ENCODE measurements at regions not wholly inside any gene's neighbourhood (a gene's known extent, or its start where the extent isn't known, plus 50 kb on each side); places are given as distances from the start of the nearest gene placed in this dataset.

DNA sequence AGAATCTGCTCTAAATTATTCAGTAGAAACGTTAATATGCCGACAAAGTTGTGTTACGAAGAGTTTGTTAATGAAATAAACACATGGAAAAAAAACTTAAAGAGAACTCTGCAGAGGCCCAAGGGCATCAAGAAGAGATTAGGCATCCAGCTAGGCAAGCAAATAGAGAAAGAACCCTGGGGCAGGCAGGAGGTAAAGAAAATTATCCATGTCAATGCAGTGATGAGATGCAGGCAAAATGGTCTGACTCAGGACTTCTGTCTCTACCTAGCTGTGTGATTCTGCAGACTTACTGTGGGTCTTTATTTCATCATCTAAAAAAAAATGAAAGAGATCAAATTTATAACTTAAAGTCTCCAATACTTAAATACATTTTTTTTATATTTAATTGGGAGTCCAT, 448.0 kb downstream of the HAO1 start:
- H4K20me1 ChIP-seq (ENCODE audit: insufficient read depth, low read length, poor library complexity, severe bottlenecking) = no peaks in the 10 kb centered on the region
- no peaks in the 10 kb centered on the region for H3F3A ChIP-seq (ENCODE audit: low read depth)
- 0 out of 2 replicates have a peak, but pooled peaks cover 4% of the 10 kb centered on the region for H3K9me3 ChIP-seq (ENCODE audit: insufficient read depth, low read depth, low read length)
- H3K4me1 ChIP-seq (ENCODE audit: insufficient read depth, low read length, poor library complexity, severe bottlenecking) = no peaks in the 10 kb centered on the region
- no peak overlapping the region for H3K4me3 ChIP-seq (ENCODE audit: low read length, poor library complexity, severe bottlenecking)
- no peak overlapping the region for H2AFZ ChIP-seq (ENCODE audit: low read length)
- H3K9ac ChIP-seq (ENCODE audit: low read depth, low read length, poor library complexity, severe bottlenecking) = no peak overlapping the region
- H3K36me3 ChIP-seq (ENCODE audit: insufficient read depth, low read length) = no peaks in the 10 kb centered on the region
- no peak overlapping the region for H3K4me2 ChIP-seq (ENCODE audit: low read depth, low read length, poor library complexity, severe bottlenecking)
- no peak for TF ChIP-seq EZH2phosphoT487 (IDR thresholded peaks at IDR 0.05; ENCODE audit: borderline replicate concordance)
- TF ChIP-seq, protein P1, sequence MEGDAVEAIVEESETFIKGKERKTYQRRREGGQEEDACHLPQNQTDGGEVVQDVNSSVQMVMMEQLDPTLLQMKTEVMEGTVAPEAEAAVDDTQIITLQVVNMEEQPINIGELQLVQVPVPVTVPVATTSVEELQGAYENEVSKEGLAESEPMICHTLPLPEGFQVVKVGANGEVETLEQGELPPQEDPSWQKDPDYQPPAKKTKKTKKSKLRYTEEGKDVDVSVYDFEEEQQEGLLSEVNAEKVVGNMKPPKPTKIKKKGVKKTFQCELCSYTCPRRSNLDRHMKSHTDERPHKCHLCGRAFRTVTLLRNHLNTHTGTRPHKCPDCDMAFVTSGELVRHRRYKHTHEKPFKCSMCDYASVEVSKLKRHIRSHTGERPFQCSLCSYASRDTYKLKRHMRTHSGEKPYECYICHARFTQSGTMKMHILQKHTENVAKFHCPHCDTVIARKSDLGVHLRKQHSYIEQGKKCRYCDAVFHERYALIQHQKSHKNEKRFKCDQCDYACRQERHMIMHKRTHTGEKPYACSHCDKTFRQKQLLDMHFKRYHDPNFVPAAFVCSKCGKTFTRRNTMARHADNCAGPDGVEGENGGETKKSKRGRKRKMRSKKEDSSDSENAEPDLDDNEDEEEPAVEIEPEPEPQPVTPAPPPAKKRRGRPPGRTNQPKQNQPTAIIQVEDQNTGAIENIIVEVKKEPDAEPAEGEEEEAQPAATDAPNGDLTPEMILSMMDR (conservative IDR thresholded peaks at IDR 0.05; ENCODE audit: low read length) = no peak
- H3K79me2 ChIP-seq (ENCODE audit: insufficient read depth, low read length) = no peaks in the 10 kb centered on the region
- H3K9me2 ChIP-seq (replicated peaks; ENCODE audit: low read depth, low read length) = no peaks in the 10 kb centered on the region
- H3K27me3 ChIP-seq (ENCODE audit: insufficient read depth, low read length, poor library complexity, severe bottlenecking) = no peaks in the 10 kb centered on the region

DNA sequence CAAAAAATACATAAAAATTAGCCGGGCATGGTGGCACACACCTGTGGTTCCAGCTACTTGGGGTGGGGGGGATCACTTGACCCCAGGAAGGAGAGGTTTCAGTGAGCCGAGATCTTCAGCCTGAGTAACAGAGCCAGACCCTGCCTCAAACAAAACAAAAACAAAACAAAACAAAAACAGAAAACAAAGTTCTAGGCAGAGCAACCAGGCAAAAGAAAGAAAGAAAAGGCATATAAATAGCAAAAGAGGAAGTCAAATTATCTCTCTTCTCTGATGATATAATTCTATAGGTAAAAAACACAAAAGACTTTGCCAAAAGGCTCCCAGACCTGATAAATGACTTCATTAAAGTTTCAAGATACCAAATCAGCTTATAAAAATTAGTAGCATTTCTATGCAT, 446.9 kb downstream of the HAO1 start:
- H3K4me2 ChIP-seq (ENCODE audit: low read depth, low read length, poor library complexity, severe bottlenecking) = no peak overlapping the region
- H3K4me3 ChIP-seq (ENCODE audit: low read length, poor library complexity, severe bottlenecking) = no peak overlapping the region
- no peak overlapping the region for H2AFZ ChIP-seq (ENCODE audit: low read length)

DNA sequence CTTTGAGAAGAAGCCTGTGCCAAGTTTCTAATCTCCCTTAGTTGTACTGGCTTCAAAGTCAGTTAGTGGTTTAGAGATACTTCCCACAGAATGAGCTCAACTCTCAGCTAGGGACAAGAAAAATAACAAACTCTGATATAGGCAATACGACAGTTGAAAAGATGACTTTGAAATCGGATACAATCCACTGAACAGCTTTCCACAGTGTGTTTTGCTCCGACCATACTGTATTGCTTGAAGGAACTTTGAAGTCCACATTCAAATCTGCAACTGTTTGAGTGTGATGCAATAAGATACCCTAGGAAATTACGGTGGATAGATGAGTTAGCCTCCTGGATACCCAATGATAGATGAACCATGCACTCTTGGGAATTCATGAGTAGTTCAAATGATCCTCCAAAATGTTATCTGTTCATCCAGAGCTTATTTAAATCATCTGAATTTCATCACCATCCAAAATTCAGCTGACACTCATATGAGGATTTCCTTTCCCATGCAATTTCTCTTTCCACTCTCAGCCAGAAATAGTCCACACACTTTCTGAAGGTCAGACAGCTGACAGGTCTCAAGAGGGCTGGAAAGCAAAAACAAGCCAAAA, 443.8 kb downstream of the HAO1 start:
- Histone ChIP-seq H3K4me1 (ENCODE audit: insufficient read depth, low read length, poor library complexity, severe bottlenecking) (no peaks in the 10 kb centered on the region), H3K9ac (ENCODE audit: low read depth, low read length, poor library complexity, severe bottlenecking) (no peak overlapping the region), H3K36me3 (ENCODE audit: insufficient read depth, low read length) (no peaks in the 10 kb centered on the region), H3F3A (ENCODE audit: low read depth) (no peaks in the 10 kb centered on the region), H3K79me2 (ENCODE audit: insufficient read depth, low read length) (no peaks in the 10 kb centered on the region), H2AFZ (ENCODE audit: low read length) (no peak overlapping the region), H3K27me3 (ENCODE audit: insufficient read depth, low read length, poor library complexity, severe bottlenecking) (no peaks in the 10 kb centered on the region), H3K9me3 (ENCODE audit: insufficient read depth, low read depth, low read length) (0 out of 2 replicates have a peak, but pooled peaks cover 4% of the 10 kb centered on the region), H4K20me1 (ENCODE audit: insufficient read depth, low read length, poor library complexity, severe bottlenecking) (no peaks in the 10 kb centered on the region), H3K4me2 (ENCODE audit: low read depth, low read length, poor library complexity, severe bottlenecking) (no peak overlapping the region), H3K4me3 (ENCODE audit: low read length, poor library complexity, severe bottlenecking) (no peak overlapping the region), H3K9me2 (replicated peaks; ENCODE audit: low read depth, low read length) (no peaks in the 10 kb centered on the region)
- TF ChIP-seq EZH2phosphoT487 (IDR thresholded peaks at IDR 0.05; ENCODE audit: borderline replicate concordance) = no peak
- TF ChIP-seq, protein P1 (conservative IDR thresholded peaks at IDR 0.05; ENCODE audit: low read length) = no peak

More for the DNA sequence above, 446.9 kb downstream of the HAO1 start:
- H3K9me3 ChIP-seq (ENCODE audit: insufficient read depth, low read depth, low read length) = 0 out of 2 replicates have a peak, but pooled peaks cover 4% of the 10 kb centered on the region
- no peaks in the 10 kb centered on the region for H3F3A ChIP-seq (ENCODE audit: low read depth)
- H4K20me1 ChIP-seq (ENCODE audit: insufficient read depth, low read length, poor library complexity, severe bottlenecking) = no peaks in the 10 kb centered on the region
- no peak for TF ChIP-seq EZH2phosphoT487 (IDR thresholded peaks at IDR 0.05; ENCODE audit: borderline replicate concordance)
- TF ChIP-seq, protein P1 (conservative IDR thresholded peaks at IDR 0.05; ENCODE audit: low read length) = no peak
- no peaks in the 10 kb centered on the region for H3K27me3 ChIP-seq (ENCODE audit: insufficient read depth, low read length, poor library complexity, severe bottlenecking)
- no peaks in the 10 kb centered on the region for H3K4me1 ChIP-seq (ENCODE audit: insufficient read depth, low read length, poor library complexity, severe bottlenecking)
- H3K79me2 ChIP-seq (ENCODE audit: insufficient read depth, low read length) = no peaks in the 10 kb centered on the region
- no peaks in the 10 kb centered on the region for H3K9me2 ChIP-seq (replicated peaks; ENCODE audit: low read depth, low read length)
- no peak overlapping the region for H3K9ac ChIP-seq (ENCODE audit: low read depth, low read length, poor library complexity, severe bottlenecking)
- no peaks in the 10 kb centered on the region for H3K36me3 ChIP-seq (ENCODE audit: insufficient read depth, low read length)
